ENCODE measurements at regions not wholly inside any gene's neighbourhood (a gene's known extent, or its start where the extent isn't known, plus 50 kb on each side); places are given as distances from the start of the nearest gene placed in this dataset.

DNA sequence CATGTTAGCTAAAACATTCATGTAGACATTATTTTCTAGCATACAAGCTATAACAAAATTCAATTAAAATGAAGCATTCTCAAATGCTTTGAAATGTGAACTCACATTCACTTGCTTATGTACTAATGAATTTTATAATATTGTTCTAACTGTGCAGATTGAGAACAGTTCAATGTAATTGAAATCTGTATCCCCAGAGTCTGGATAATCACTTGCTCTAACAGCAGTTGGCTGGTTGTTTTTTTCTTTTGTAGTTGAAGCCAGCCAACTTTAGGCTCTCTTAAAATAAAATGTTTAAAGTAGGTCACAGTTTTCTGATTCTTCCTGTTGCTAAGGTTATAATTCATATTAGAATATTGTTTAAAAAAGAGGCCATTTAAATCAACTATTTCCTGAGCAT lies 438.9 kb downstream of the NAF1 start:
- no peak overlapping the region for H3K27ac ChIP-seq (ENCODE audit: low read length)
- H3K9me2 ChIP-seq (replicated peaks; ENCODE audit: insufficient read depth, low read length) = no peaks in the 10 kb centered on the region
- no peaks in the 10 kb centered on the region for H3F3A ChIP-seq (ENCODE audit: insufficient read depth, low read length)
- no peak overlapping the region for H2AFZ ChIP-seq (ENCODE audit: low read length)
- no peaks in the 10 kb centered on the region for H3K4me1 ChIP-seq (ENCODE audit: low read length)
- DNase-seq = no peak
- no peaks in the 10 kb centered on the region for H3K36me3 ChIP-seq (replicated peaks; ENCODE audit: insufficient read depth, low read length)
- TF ChIP-seq EZH2phosphoT487 (IDR thresholded peaks at IDR 0.05; ENCODE audit: low read length) (no peak), EZH2 (optimal IDR thresholded peaks at IDR 0.05; ENCODE audit: low read depth, low read length) (no peak)
- no peaks in the 10 kb centered on the region for H3K9me3 ChIP-seq (replicated peaks; ENCODE audit: insufficient read depth, low read length)
- no peaks in the 10 kb centered on the region for H3K79me2 ChIP-seq (ENCODE audit: low read length)
- no peak overlapping the region for H3K4me3 ChIP-seq (ENCODE audit: low read length)
- H4K20me1 ChIP-seq (ENCODE audit: insufficient read depth, low read length) = no peaks in the 10 kb centered on the region
- no peaks in the 10 kb centered on the region for H3K27me3 ChIP-seq (replicated peaks; ENCODE audit: insufficient read depth, low read length)
- no peak overlapping the region for H3K9ac ChIP-seq (ENCODE audit: low read length)
- no peak overlapping the region for H3K4me2 ChIP-seq (ENCODE audit: low read depth, low read length)

DNA sequence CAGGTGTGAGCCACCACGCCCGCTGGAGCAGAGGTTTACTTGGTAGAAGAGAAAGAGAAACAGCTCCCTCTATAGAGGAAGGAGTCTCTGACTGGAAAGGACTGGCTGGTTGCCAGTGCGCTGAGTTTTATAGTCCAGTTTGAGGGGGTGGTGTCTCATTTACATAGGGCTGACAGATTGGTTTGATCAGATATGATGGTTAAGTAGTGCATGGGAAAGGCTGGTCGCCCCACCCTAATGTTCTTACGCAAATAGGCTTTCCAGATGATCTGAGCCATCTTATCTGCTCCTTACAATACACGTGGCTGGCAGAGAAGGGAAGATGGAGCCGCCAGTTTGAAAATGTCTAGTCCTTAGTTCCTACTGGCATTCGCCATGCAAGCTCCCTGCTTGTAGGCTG lies 439.5 kb downstream of the NAF1 start:
- Histone ChIP-seq H3K9me3 (replicated peaks; ENCODE audit: insufficient read depth, low read length) (no peaks in the 10 kb centered on the region), H2AFZ (ENCODE audit: low read length) (no peak overlapping the region), H3K27me3 (replicated peaks; ENCODE audit: insufficient read depth, low read length) (no peaks in the 10 kb centered on the region), H3K4me2 (ENCODE audit: low read depth, low read length) (no peak overlapping the region), H3K4me1 (ENCODE audit: low read length) (no peaks in the 10 kb centered on the region), H3K79me2 (ENCODE audit: low read length) (no peaks in the 10 kb centered on the region), H3F3A (ENCODE audit: insufficient read depth, low read length) (no peaks in the 10 kb centered on the region), H3K4me3 (ENCODE audit: low read length) (no peak overlapping the region), H4K20me1 (ENCODE audit: insufficient read depth, low read length) (no peaks in the 10 kb centered on the region), H3K9ac (ENCODE audit: low read length) (no peak overlapping the region), H3K36me3 (replicated peaks; ENCODE audit: insufficient read depth, low read length) (no peaks in the 10 kb centered on the region), H3K27ac (ENCODE audit: low read length) (no peak overlapping the region), H3K9me2 (replicated peaks; ENCODE audit: insufficient read depth, low read length) (no peaks in the 10 kb centered on the region)
- TF ChIP-seq EZH2 (optimal IDR thresholded peaks at IDR 0.05; ENCODE audit: low read depth, low read length) (no peak), CTCF (IDR thresholded peaks at IDR 0.05; ENCODE audit: low read length) (no peak), EZH2phosphoT487 (IDR thresholded peaks at IDR 0.05; ENCODE audit: low read length) (no peak)
- no peak for DNase-seq

GRCh38 chr4:162715401-162715800 lies 451.3 kb downstream of the NAF1 start:
- Histone ChIP-seq H3K4me1 (ENCODE audit: low read length) (no peaks in the 10 kb centered on the region), H3K9me3 (replicated peaks; ENCODE audit: insufficient read depth, low read length) (no peaks in the 10 kb centered on the region), H3K27ac (ENCODE audit: low read length) (no peak overlapping the region), H3K4me2 (ENCODE audit: low read depth, low read length) (no peak overlapping the region), H3K4me3 (ENCODE audit: low read length) (no peak overlapping the region), H3K27me3 (replicated peaks; ENCODE audit: insufficient read depth, low read length) (no peaks in the 10 kb centered on the region), H3K9me2 (replicated peaks; ENCODE audit: insufficient read depth, low read length) (no peaks in the 10 kb centered on the region), H2AFZ (ENCODE audit: low read length) (no peak overlapping the region), H3K9ac (ENCODE audit: low read length) (no peak overlapping the region), H3K79me2 (ENCODE audit: low read length) (no peaks in the 10 kb centered on the region), H3K36me3 (replicated peaks; ENCODE audit: insufficient read depth, low read length) (no peaks in the 10 kb centered on the region), H4K20me1 (ENCODE audit: insufficient read depth, low read length) (no peaks in the 10 kb centered on the region), H3F3A (ENCODE audit: insufficient read depth, low read length) (no peaks in the 10 kb centered on the region)
- DNase-seq = no peak
- no peak for TF ChIP-seq EZH2phosphoT487 (IDR thresholded peaks at IDR 0.05; ENCODE audit: low read length)
- no peak for TF ChIP-seq EZH2 (optimal IDR thresholded peaks at IDR 0.05; ENCODE audit: low read depth, low read length)
- TF ChIP-seq CTCF (IDR thresholded peaks at IDR 0.05; ENCODE audit: low read length) = no peak

- no peaks in the 10 kb centered on the region for H3F3A ChIP-seq (ENCODE audit: insufficient read depth, low read length)
- no peaks in the 10 kb centered on the region for H3K27me3 ChIP-seq (replicated peaks; ENCODE audit: insufficient read depth, low read length)
- H2AFZ ChIP-seq (ENCODE audit: low read length) = no peak overlapping the region
- no peaks in the 10 kb centered on the region for H3K4me1 ChIP-seq (ENCODE audit: low read length)
- no peak overlapping the region for H3K4me3 ChIP-seq (ENCODE audit: low read length)
- DNase-seq = no peak
- no peaks in the 10 kb centered on the region for H4K20me1 ChIP-seq (ENCODE audit: insufficient read depth, low read length)
- H3K9ac ChIP-seq (ENCODE audit: low read length) = no peak overlapping the region
- H3K36me3 ChIP-seq (replicated peaks; ENCODE audit: insufficient read depth, low read length) = no peaks in the 10 kb centered on the region
- H3K9me3 ChIP-seq (replicated peaks; ENCODE audit: insufficient read depth, low read length) = no peaks in the 10 kb centered on the region
- H3K27ac ChIP-seq (ENCODE audit: low read length) = no peak overlapping the region
- no peaks in the 10 kb centered on the region for H3K9me2 ChIP-seq (replicated peaks; ENCODE audit: insufficient read depth, low read length)
- H3K4me2 ChIP-seq (ENCODE audit: low read depth, low read length) = no peak overlapping the region
- TF ChIP-seq CTCF (IDR thresholded peaks at IDR 0.05; ENCODE audit: low read length) (no peak), EZH2phosphoT487 (IDR thresholded peaks at IDR 0.05; ENCODE audit: low read length) (no peak), EZH2 (optimal IDR thresholded peaks at IDR 0.05; ENCODE audit: low read depth, low read length) (no peak)
- H3K79me2 ChIP-seq (ENCODE audit: low read length) = no peaks in the 10 kb centered on the region
Observed at GRCh38 chr4:162707962-162708361, 458.7 kb downstream of the NAF1 start.
